ENCODE measurements at regions not wholly inside any gene's neighbourhood (a gene's known extent, or its start where the extent isn't known, plus 50 kb on each side); places are given as distances from the start of the nearest gene placed in this dataset.

- no peak for TF ChIP-seq POLR2AphosphoS5 (IDR thresholded peaks at IDR 0.05; ENCODE audit: low read depth, low read length)
- no peak for TF ChIP-seq POLR2A (IDR thresholded peaks at IDR 0.05; ENCODE audit: borderline replicate concordance, extremely low read depth, insufficient read depth, insufficient read length)
- no peak for TF ChIP-seq SIN3A (IDR thresholded peaks at IDR 0.05; ENCODE audit: low read depth)
- no peak for TF ChIP-seq CTCF (IDR thresholded peaks at IDR 0.05 in 2 of 3, conservative IDR thresholded peaks at IDR 0.05 in 1 of 3; ENCODE audit: borderline replicate concordance in 1 of 3, insufficient read depth in 1 of 3, low read depth in 2 of 3, low read length in 2 of 3)
- TF ChIP-seq ELF1 (IDR thresholded peaks at IDR 0.05; ENCODE audit: borderline replicate concordance, low read depth): no peak
- TF ChIP-seq EZH2 (IDR thresholded peaks at IDR 0.05): no peak
These were observed 700.9 kb upstream of the SYT4 start for GRCh38 chr18:43978174-43978573.

All from HCT116 (cell line).